NOMO-1 (cell line): ENCODE measurements at regions not wholly inside any gene's neighbourhood (a gene's known extent, or its start where the extent isn't known, plus 50 kb on each side); places are given as distances from the start of the nearest gene placed in this dataset.
"Not testable (repeated sequence)": the region's sequence is repeated elsewhere in the genome, so short reads cannot be mapped to it uniquely, and the experiment has no call there.

Source experiments
- DNase-seq, 2 experiments: peaks; one replicate each; lab custom pipeline; 2025; ENCODE audit not compliant: unreplicated experiment in 2 of 2; lab: John Stamatoyannopoulos, UW

GRCh38 chr3:8400911-8401310, 100.7 kb upstream of the LMCD1 start:
- no peak for DNase-seq

GRCh38 chr3:8403996-8404395, 97.6 kb upstream of the LMCD1 start:
- no peak for DNase-seq

GRCh38 chr3:8405144-8405543, 96.5 kb upstream of the LMCD1 start:
- DNase-seq: no peak

- no peak for DNase-seq
These were observed 95.1 kb upstream of the LMCD1 start for GRCh38 chr3:8406479-8406878.

- DNase-seq: no peak
These were observed 88.2 kb upstream of the LMCD1 start for GRCh38 chr3:8413337-8413926.

GRCh38 chr3:8416965-8417364, 84.7 kb upstream of the LMCD1 start:
- DNase-seq: no peak

GRCh38 chr3:8420612-8421011, 81.0 kb upstream of the LMCD1 start:
- DNase-seq: no peak

GRCh38 chr3:8421267-8421666, 80.4 kb upstream of the LMCD1 start:
- no peak for DNase-seq

- no peak for DNase-seq
These were observed 79.9 kb upstream of the LMCD1 start for GRCh38 chr3:8421711-8422110.

GRCh38 chr3:8423307-8423706, 78.3 kb upstream of the LMCD1 start:
- no peak for DNase-seq

GRCh38 chr3:8424281-8424680, 77.3 kb upstream of the LMCD1 start:
- no peak for DNase-seq

GRCh38 chr3:8436661-8437287, 64.8 kb upstream of the LMCD1 start:
- no peak for DNase-seq

GRCh38 chr3:8438507-8439079, 63.0 kb upstream of the LMCD1 start:
- no peak for DNase-seq

GRCh38 chr3:8440142-8440541, 61.5 kb upstream of the LMCD1 start:
- not testable (repeated sequence) for DNase-seq

- no peak for DNase-seq
These were observed 59.6 kb upstream of the LMCD1 start for GRCh38 chr3:8441969-8442559.

- no peak for DNase-seq
These were observed 58.5 kb upstream of the LMCD1 start for GRCh38 chr3:8442993-8443650.

GRCh38 chr3:8443829-8444791, 57.5 kb upstream of the LMCD1 start:
- no peak for DNase-seq

GRCh38 chr3:8444883-8445282, 56.7 kb upstream of the LMCD1 start:
- DNase-seq: no peak

GRCh38 chr3:8445861-8446260, 55.8 kb upstream of the LMCD1 start:
- no peak for DNase-seq

- DNase-seq: no peak
These were observed 54.8 kb upstream of the LMCD1 start for GRCh38 chr3:8446845-8447244.

- no peak for DNase-seq
These were observed 51.0 kb upstream of the LMCD1 start for GRCh38 chr3:8450618-8451017.
